HPDE6-E6E7 (cell line): ENCODE measurements at regions not wholly inside any gene's neighbourhood (a gene's known extent, or its start where the extent isn't known, plus 50 kb on each side); places are given as distances from the start of the nearest gene placed in this dataset.

ENCODE experiments used
- DNase-seq: peaks from one replicate; pipeline ENCODE4 v3.0.0; 2011; ENCODE audit warnings: missing footprints; ENCODE audit errors: extremely low spot score

- DNase-seq = no peak
These were observed 102.8 kb upstream of the TMCC3 start for GRCh38 chr12:94753036-94753679.

- DNase-seq = no peak
These were observed 100.5 kb upstream of the TMCC3 start for GRCh38 chr12:94750864-94751263.

- no peak for DNase-seq
These were observed 99.5 kb upstream of the TMCC3 start for GRCh38 chr12:94749890-94750289.

- no peak for DNase-seq
These were observed 99.1 kb upstream of the TMCC3 start for GRCh38 chr12:94749455-94749854.

- no peak for DNase-seq
These were observed 98.5 kb upstream of the TMCC3 start for GRCh38 chr12:94748726-94749421.

GRCh38 chr12:94745562-94745961 is 95.2 kb upstream of the TMCC3 start:
- no peak for DNase-seq

GRCh38 chr12:94743174-94743573 is 92.8 kb upstream of the TMCC3 start:
- no peak for DNase-seq

GRCh38 chr12:94740601-94741362 is 90.4 kb upstream of the TMCC3 start:
- no peak for DNase-seq

- DNase-seq = no peak
These were observed 86.5 kb upstream of the TMCC3 start for GRCh38 chr12:94736820-94737219.

GRCh38 chr12:94736004-94736403 is 85.6 kb upstream of the TMCC3 start:
- no peak for DNase-seq

- DNase-seq = no peak
These were observed 83.4 kb upstream of the TMCC3 start for GRCh38 chr12:94733727-94734126.

GRCh38 chr12:94732367-94732990 is 82.1 kb upstream of the TMCC3 start:
- no peak for DNase-seq

GRCh38 chr12:94731733-94732360 is 81.5 kb upstream of the TMCC3 start:
- peak; percentile 76 for DNase-seq

GRCh38 chr12:94730847-94731246 is 80.5 kb upstream of the TMCC3 start:
- DNase-seq = no peak

- DNase-seq = no peak
These were observed 76.0 kb upstream of the TMCC3 start for GRCh38 chr12:94726236-94726835.

- DNase-seq = peak; percentile 72
These were observed 75.2 kb upstream of the TMCC3 start for GRCh38 chr12:94725375-94726168.

GRCh38 chr12:94722664-94723063 is 72.3 kb upstream of the TMCC3 start:
- no peak for DNase-seq

- DNase-seq = no peak
These were observed 70.8 kb upstream of the TMCC3 start for GRCh38 chr12:94721173-94721572.

- no peak for DNase-seq
These were observed 67.8 kb upstream of the TMCC3 start for GRCh38 chr12:94718114-94718513.

- DNase-seq = no peak
These were observed 67.3 kb upstream of the TMCC3 start for GRCh38 chr12:94717656-94718055.

GRCh38 chr12:94717108-94717507 is 66.8 kb upstream of the TMCC3 start:
- no peak for DNase-seq
